Suppressor macrophage (primary cell): ENCODE measurements at regions not wholly inside any gene's neighbourhood (a gene's known extent, or its start where the extent isn't known, plus 50 kb on each side); places are given as distances from the start of the nearest gene placed in this dataset.

Experiments
- DNase-seq, 4 experiments: peaks; one replicate each; pipeline ENCODE4 v3.0.0-alpha.2; 2020 to 2022

- no peak for DNase-seq
Observed at GRCh38 chr16:5873221-5873620, 775.6 kb upstream of the EEF2KMT start.

GRCh38 chr16:5870886-5871691 lies 773.5 kb upstream of the EEF2KMT start:
- DNase-seq: no peak

GRCh38 chr16:5867250-5867649 lies 769.7 kb upstream of the EEF2KMT start:
- no peak for DNase-seq

DNA sequence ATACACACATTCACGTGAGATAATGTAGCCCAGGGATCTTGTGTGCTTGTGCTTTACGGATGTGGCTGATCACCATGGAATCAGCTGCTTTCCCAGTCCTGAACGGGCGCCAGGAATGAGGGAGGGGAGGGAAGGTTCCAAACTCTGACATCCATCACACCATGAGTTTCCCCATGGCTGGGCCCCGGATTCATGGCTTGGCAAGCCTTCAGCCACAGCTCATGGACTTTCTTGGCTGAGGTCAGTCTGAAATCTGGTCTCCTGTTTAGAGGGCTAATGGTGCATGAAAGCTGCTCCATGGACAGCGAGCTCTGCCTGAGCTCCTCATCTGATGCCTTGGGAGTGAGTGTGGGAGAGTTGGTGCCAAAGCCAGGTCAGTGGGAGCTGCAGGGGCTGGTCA lies 767.6 kb upstream of the EEF2KMT start:
- no peak for DNase-seq

- no peak for DNase-seq
Observed at GRCh38 chr16:5863071-5863606, 765.5 kb upstream of the EEF2KMT start.

DNA sequence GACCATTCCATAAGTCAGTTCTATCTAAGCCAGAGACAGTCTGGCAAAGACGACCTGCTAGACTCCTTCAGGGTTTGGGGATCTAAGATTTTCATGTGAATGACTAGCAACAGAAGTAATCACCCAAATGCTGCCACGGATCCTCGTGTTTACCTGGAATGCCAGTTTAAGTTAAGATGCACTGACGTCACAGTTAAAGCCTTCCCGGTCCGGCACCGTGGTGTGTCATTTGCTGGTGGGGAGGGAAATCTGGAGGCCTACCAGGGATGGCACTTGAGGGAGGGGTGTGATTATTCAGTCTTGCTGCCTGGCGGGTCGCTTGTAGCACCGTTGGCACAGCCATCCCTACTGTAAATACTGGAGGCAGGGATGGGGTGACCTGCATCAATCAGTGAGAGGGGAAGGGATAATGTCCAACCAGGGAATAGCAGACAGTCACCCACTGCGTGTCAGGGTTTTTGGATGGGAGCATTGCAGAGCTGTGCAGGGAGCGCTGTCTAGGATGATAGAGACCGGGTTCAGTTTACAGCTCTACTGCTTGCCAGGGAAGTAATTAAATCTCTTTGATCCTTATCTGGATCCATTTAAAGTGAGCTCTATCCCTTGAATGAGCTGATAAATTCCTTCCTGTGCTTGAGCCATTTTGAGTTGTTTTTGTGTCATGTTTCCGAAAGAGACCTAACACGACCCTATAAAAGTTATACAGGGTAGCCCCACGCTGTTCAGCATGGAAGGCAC lies 764.7 kb upstream of the EEF2KMT start:
- DNase-seq: no peak

DNA sequence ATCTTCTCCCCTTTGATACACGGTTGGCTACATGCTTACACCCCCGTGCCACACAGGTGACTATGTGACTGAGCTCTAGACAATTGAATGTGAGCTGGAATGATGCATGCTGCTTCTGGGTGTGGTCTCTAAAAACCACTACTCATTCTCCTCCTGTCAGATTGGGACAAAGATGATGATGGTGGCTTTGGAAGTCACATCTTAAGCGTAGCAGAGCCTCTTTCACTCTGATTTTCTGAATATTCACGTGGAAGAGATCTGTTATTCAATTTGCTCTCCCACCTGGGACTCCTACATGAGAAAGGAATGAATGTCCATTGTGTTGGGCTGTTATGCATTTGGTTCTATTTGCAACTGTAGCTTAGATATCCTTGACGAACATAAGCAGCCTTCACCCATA lies 763.6 kb upstream of the EEF2KMT start:
- no peak for DNase-seq

GRCh38 chr16:5858180-5858579 lies 760.6 kb upstream of the EEF2KMT start:
- no peak for DNase-seq

- no peak for DNase-seq
Observed at GRCh38 chr16:5854027-5854426, 756.4 kb upstream of the EEF2KMT start.

DNA sequence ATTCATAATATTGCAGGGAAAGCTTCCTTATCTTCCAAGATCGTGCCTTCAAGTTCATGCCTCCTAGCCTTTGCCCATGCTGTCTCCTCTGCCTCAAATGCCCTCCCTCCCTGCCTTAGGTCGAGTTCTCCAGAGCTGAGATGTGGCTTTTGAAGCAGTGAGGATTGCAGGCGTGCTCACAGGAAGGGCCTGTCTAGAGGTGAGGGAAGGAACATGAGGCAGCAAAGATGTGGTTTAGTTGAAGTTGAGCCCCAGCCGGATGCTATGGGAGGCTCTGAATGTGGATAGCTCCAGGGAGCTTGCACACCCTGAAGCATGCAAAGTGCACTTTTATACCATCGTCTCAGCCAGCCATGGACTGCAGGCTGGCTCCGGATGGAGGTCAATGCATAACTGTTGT lies 754.6 kb upstream of the EEF2KMT start:
- no peak for DNase-seq

- no peak for DNase-seq
Observed at GRCh38 chr16:5851393-5851982, 753.9 kb upstream of the EEF2KMT start.

DNA sequence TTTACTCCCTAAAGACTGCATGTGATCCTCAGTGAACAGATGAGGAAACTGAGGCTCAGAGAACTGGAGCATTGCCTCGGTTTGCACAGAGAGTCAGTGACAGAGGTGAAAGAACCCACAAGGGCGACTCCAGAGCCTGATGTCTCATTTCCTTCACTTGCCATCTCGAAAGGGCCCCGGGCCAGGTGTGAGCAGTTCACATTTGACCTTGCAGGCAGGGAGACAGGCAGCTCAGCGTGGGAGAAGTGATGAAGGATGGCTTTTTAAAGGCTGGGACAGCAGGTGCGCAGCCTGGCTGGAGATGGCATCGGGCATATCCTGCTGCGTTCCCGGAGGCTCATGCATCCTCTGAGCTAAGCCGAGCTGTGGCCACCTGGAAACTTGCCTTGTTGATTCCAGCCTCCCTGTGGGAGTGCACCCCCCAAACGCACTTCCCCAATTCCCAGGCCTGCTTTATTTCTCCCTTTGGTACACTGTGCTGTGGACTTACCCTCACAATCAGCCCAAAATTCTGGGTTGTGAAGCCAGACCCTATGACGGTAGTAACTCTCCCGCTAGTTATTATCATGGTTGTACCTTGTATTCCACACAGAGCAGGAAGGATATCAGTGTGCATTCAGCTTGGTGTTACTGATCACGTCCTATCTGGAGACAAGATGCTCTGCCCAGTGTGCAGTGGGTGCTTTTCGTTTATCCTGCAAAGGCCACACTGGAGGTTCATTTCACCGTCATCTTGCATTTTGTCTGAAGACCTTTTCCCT lies 753.2 kb upstream of the EEF2KMT start:
- DNase-seq: no peak

GRCh38 chr16:5845046-5845445 lies 747.5 kb upstream of the EEF2KMT start:
- no peak for DNase-seq

GRCh38 chr16:5841974-5842373 lies 744.4 kb upstream of the EEF2KMT start:
- no peak for DNase-seq

GRCh38 chr16:5838725-5839124 lies 741.1 kb upstream of the EEF2KMT start:
- DNase-seq: no peak

DNA sequence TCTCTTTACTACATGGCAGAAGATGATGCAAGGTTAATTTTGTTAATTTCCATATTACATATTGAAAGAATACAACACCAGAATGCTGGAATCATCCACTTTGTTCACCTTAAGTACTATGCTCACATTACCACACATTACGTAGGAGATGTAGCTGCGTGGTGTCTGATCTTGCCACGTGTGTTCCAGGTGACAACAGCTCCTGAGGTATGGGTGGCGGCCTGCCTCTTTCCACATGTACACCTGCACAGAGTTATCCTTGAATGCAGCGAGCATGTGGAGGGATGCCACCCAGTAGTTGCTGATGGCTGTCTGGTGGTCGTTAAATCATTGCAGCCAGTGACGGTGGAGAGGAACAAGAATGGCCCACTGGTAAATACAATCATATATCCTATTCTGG lies 740.5 kb upstream of the EEF2KMT start:
- no peak for DNase-seq

- DNase-seq: no peak
Observed at GRCh38 chr16:5837007-5837670, 739.5 kb upstream of the EEF2KMT start.

DNA sequence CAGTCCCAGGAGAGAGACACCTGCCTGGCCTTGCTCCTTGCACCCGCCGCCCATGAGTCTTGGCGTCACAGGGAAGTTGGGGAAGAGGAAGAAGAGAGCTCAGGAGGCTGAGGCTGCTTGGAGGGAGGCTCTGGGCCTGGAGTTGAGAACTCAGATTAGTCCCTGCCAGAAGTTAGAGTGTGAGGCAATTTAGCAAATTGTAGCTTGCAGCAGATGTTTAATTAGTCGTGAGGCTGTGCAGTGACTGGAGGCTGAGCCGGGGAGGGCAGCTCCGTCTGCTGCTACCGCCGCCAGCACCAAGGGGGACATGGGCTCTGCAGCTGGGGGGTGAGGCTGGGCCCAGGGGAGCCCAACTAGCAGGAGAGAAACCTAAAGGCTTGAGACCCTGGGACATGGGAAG lies 738.3 kb upstream of the EEF2KMT start:
- DNase-seq: no peak

GRCh38 chr16:5826332-5826731 lies 728.7 kb upstream of the EEF2KMT start:
- no peak for DNase-seq

DNA sequence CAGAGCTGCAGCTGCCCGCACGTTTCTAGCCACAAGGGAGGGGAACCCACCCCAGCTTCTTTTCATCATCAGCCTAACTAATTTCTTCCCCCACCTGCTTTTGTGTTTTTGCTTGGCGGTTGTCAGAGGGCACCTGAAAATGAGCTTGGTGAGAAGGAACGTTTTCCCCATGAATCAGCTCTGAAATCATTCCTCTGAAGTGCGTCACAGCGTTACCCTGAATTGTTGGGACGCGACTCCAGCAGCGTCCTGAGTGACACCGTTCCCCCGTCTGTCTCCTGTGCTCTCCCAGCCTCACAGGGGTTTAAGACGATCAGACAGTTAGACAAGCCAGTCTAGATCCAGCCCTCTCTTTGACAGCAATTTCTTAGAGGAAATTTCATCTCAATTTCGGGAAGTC lies 722.9 kb upstream of the EEF2KMT start:
- no peak for DNase-seq

DNA sequence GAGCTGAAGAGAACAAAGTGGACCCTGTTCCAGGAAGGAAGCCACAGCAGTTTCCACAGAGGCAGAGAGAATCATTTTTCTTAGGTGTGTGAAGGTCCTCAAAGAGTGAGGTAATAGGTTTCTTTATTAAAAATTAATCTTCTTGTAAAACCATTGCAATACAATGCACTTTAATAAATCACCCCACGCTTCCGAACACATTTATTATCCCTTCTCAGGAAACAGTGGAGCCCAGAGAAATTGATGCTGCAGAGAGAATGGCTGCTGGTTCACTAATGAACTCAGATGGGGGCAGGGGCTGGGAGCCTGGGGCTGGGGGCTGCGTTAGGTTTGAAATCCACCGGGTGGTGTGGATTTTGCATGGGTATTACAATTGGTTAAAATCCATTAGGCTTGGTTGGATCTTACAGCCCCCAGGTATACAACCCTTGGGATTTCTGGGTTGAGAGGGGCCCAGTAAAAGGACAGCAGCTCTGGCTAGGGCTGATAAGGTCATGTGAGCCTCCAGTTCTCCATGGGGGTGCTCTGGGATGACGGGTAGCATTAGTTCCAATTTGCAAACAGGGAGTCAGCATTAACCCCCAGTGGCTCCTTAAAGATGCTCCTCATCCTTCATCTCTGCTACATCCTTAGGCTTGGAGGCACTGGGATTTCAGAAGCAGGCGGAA lies 718.1 kb upstream of the EEF2KMT start:
- no peak for DNase-seq

- DNase-seq: no peak
Observed at GRCh38 chr16:5801396-5801795, 703.8 kb upstream of the EEF2KMT start.
